ENCODE measurements at regions not wholly inside any gene's neighbourhood (a gene's known extent, or its start where the extent isn't known, plus 50 kb on each side); places are given as distances from the start of the nearest gene placed in this dataset.

DNA sequence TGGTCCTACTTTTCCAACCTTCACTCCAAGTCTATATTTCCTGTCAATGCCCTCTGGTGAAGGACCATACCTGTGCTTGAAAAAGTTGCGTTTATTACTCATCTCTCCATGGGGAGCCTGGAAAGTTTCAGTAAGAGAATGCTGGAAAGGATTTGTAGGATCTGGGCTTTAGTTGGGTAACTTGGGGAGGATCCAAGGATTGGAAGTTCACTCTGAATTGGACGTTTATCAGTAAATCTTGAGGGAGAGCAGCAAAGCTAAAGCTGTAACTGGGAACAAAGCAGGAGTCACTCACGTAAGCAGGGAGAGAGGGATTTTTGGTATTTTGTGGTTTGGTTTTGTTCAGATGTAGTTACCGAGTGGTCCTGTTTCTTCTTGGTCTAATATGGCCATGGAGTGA lies 51.4 kb upstream of the NPVF start:
- DNase-seq: no peak

DNA sequence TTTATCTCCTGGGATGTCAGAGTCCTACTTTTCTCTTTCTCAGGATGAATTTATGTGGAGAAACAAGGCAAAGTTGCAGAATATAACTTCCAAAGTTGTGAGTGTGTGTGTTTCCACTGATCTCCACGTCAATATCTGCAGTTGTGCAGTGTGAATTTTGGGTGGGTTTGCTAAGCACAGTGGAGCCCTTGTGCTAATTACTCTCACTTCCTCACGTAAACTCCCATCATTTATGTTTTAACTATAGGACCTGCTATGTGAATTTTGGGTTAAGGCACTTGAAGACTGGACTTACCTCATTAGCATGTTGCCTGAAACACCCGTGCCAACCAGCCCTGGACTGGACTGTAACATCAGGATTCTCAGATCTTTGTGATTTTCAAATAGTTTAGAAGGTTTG lies 51.9 kb upstream of the NPVF start:
- no peak for DNase-seq

DNA sequence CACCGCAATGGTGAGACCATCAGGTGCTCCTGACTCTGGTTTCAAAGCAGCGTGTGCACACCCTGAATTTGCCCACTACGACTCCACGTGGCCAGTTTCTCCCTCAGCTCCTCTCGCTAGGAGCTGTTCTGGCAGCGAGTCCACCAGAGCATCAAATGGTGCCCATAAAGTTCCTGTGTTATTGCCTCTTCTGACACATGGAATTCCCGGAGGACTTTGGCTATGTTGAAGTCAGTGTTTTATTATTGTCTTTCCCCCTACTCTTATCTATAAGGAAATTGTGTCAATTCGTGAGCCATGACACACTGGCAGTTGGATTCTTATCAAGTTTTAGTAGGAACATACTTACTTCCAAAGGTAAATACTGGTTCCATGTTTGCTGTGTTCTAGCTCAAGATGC lies 53.9 kb upstream of the NPVF start:
- DNase-seq: no peak

DNA sequence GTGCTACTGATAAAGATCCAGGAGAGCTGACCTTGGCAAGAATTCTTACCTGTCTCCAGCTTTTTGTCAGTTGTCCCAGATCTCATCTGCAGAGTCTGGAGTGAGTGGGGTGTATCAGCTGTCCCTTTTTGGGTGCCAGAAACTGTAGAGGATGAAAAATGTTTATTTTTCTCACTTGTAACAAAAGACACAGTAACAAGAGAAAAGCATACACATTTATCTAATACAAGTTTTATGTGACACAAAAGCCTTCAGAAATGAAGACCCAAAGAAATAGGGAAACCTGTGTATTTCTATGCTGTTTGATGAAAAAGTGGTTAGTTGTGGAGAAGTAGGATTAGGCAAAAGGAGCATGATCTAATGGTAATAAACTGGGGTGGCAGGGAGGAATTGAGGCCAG lies 58.5 kb upstream of the NPVF start:
- no peak for DNase-seq

DNA sequence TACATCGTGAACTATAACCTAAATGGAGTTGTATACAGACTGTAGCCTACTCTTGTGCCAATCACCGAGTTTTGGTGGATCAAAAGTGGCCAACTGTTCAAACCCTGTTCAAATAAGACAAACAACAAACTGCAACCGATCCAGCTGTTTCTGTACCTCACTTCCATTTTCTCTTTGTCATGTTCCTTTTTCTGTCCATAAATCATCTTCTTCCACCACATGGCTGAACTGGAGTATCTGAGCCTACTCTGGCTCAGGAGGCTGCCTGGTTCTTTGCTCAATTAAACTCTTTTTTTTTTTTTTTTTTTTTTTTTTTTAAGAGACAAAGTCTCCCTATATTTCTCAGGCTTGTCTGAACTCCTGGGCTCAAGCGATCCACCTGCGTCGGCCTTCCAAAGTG lies 59.0 kb upstream of the NPVF start:
- DNase-seq: no peak

DNA sequence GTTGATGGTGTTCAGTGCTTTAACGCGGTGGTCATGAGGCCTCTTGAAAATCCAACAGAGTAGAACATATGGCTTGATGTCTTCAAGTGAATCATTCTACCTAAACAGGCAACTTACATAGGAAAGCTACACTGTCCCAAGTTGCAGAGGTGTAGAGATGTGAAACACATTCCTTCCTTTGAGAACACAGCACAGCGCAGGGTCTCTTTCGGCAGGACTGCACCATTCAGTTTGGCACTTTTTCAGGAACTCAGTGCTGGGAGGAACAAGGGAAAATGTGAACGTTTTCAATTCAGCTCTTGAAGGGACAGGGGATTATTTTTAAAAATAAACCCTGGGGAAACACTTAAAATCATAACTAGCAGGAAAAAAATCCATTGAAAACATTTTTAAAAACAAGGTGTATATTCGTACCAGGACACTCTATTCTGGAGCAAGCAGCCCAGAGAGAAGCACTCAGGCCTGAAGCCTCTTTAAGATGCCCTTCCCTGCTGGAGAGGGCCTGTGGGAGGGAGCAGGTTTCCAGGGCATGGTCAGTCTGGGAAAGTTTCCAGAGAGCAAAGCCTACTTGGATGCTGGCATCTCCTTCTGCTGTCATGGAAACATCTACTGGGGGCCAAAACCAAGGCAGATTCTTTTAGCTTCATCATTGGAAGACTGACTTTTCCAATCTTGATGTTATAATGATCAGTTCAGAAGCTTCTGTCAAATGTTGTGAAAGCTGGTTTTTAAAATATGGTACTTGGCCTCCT lies 60.4 kb upstream of the NPVF start:
- DNase-seq: no peak

DNA sequence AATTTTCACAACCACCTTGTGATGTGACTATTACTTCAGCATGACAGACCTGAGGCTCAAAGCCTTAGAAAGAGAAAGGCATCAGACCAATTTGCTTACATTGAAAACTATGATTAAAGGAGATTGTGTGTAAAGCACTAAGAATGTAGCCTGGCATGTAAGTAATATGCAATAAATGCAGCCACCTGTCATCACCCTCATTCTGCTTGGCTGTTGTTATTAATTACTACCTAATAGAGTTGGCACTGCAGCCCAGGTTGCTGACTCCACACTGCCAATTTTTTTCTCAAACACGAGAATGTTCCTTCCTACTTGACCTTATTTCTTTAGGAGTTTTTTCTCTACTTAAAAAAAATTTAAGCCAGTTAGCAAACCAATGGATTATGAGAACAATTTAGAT lies 61.2 kb upstream of the NPVF start:
- DNase-seq: no peak

DNA sequence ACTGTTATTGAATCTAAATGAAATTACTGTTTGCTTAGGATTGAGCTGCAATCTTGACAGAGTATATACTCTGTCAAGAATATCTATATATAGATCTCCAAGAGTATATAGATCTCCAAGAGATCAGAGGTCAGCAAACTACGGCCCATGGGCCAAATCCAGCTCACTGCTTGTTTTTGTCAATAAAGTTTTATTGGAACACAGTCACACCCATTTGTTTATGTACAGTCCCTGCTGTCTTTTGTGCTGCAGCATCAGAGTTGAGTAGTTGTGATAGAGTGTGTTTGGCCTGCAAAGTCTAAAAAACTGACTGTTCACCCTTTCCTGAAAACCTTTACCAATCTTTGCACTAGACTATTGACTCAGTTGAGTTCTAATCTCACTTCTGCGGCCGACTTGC lies 66.3 kb upstream of the NPVF start:
- no peak for DNase-seq

DNA sequence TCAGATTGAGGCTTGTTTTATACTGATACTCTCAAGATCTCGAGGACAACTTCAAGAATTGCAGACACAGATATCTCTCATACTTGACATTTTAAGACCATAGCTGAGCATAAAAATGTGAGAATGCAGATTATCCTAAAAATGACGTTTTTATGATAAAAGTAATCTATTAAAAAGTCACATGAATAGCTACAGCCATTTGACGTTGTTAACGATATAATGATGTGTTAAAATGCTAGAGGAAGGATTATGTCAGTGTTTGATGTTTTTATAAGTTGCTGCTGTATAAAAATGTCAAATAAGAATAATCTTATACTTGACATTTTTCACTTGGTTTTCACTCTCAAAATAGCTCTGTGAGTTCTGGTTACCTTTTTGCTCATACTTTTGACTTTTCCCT lies 67.1 kb upstream of the NPVF start:
- DNase-seq: no peak

DNA sequence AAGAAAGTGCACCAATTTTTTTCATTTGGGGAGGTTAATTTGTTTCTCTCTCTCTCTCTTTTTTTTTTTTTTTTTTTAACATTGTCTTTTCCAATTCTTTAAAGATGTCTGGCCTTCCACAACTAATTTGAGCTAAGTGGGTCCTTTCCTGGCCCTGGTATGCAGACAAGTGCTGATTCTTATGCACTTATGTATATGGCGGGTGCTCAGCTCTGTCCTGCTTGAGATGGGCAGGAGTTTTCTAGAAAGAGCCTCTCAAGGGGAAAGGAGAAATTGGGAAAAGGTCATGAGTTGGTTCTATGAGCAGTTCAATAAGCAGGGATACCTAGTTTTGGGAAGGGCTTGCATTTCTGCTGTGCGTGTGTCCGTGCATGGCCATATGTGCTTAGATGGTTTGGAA lies 67.8 kb upstream of the NPVF start:
- DNase-seq: no peak

DNA sequence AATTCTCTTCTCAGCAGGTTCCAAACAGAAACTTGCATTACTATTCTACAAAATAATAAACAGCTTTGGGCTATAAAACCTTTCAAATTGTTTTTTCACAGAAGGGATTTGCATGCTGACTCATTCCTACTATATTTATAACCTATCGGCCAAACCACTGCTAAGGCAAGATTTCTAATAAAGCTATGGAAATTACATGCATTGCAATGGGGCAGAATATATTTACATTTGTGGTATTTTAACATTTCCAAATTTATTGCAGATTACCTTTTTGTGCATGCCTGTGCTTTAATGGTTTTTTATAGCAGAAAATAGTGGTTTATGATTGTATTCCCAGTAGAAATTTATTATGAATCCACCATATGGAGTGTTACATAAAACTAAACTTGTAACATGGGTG lies 69.0 kb upstream of the NPVF start:
- DNase-seq: no peak

DNA sequence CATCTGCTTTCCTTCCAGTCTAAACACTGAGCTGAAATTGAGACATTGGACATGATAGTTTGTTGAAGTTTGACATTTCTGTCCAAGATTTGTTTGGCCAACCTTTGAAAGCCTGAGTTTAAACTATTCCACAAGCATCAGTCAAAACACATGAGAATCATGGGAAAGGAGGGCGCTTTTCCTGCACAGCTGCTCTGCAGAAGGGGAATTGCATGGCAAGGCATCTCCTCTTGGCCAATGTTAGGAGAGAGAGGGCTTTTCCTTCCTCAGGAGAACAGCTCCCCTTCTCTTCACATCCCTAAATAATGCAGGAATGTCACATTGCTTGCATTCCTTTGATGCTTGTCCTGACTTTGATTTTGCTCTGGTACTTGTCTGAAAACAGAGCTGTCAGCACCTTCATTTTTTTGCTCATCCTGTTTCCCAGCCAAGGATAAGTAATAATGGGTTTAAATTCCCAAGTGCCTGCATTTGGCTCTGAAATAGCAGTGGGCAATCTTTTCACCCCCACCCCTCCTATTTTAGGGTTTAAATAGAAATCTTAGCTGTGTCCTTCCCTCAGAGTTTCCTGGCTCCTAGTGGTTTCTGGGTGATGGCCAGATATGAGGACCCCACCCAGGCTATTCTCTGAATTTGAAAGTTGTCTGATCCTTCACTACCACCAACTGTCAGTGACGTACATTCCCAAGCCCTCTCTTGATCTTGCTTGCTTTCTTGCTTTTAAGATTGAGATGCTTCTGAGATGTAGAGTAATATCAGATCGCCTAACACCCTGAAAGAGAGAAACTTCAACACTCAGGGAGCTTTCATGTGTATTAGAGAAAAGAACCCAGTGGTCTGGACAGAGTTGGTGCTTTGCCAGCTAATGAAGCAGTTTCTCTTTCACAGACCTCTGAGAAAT lies 75.2 kb upstream of the NPVF start:
- no peak for DNase-seq

DNA sequence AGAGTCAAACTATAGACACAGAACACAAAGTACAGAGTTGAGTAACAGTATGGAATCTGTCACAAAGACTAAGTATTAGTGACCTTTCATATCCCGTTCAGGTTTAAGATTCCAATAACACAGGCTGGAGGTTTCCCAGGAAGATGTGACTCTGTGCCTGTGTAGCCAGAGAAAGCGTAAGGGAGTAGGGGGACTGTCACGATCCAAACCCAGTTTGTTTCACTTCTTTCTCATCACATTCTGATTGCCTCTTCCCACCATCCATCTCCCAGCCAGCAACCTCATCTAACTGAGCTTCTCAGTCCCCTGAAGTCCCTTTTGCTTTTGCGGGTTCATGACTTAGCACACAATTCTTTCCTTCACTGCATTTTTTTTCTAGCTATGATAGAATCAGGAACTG lies 76.4 kb upstream of the NPVF start:
- no peak for DNase-seq

DNA sequence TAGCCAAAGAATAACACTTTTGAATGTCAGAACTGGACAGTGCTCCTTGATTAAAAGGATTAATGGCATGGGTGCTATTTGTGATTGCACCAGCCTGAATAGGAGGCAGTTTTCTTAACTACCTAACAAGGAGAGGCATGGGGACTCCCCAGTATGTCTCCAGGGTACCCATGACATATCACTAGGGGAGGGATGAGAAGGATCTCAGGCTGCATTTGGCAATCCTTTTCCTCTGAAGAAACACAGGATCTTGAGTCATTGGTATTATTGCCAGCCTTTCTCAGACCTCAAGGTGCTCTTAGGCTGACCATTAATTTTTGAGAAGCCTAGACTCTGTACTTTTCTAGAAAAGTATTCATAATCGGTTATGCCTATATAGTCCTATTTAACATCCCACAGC lies 77.5 kb upstream of the NPVF start:
- no peak for DNase-seq

DNA sequence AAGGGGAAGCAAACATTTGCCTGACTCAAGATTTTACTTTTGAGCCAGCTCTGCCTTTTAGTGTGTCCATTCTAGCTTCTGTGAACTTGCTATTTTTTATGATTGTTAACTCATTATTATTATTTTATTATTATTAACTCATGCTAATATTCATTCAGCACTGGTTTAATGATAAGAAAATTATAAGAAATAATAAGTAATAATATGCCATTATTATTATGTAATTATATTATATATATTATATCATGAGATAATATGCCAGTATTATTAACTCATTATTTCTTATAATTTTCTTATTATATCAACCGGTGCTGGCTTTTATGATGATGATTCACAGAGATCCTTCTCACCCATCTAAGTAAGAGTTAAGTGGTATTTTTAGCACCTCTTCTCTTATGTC lies 79.3 kb upstream of the NPVF start:
- no peak for DNase-seq

DNA sequence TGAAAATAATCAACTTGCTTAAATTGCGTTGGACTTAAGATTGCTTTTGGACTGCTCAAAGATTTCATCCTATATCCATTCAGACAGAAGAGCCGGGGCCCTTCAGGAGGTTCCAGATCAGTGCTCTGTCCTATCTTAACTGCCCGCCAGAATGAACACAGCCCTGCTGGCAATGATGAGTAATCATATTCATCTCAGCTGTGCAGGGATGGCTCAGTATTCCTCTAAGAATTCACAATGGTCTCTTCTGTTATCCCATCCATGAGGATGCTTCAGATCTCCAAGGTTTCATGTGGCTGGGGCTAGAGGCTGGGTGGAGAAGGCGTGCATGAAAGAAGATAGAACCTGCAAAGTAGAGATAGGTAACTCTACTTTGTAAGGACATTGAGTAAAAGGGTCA lies 80.0 kb upstream of the NPVF start:
- DNase-seq: no peak

DNA sequence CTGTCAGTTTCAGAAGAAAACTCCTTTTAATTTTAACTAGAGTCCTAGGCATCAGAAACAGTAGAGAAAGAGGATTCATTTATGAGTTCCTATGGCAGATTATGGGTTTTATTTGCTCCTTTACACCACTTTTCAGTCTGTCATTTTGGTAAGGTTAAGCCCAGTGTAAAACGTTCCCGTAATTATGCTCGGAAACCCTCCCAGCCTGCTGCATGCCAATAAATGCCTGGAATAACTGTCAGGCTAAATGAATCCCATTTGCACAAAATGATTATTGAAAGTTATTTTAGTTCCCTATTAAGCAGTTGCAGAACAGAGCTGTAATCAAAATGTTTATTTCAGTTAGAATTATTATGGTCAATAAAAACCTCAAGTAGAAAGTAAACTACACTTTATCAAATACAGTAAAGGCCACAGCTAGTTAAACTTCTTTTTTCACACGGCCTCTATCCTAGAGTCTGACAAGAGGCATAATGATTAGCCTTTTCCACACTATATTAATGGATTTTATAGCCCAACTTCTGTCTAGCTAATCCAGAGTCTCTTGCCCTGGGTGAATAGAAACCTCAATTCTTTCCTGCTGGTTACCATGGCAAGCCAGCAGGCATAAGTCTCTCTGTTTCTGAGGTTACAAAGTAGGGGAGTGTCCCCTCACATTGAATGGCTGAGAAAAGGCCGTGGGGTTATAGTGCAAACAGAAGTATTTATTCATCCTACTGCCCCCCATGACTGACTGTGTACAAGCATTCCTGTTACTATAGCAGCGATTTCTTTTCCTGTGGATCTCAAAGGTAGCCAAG lies 80.8 kb upstream of the NPVF start:
- no peak for DNase-seq

DNA sequence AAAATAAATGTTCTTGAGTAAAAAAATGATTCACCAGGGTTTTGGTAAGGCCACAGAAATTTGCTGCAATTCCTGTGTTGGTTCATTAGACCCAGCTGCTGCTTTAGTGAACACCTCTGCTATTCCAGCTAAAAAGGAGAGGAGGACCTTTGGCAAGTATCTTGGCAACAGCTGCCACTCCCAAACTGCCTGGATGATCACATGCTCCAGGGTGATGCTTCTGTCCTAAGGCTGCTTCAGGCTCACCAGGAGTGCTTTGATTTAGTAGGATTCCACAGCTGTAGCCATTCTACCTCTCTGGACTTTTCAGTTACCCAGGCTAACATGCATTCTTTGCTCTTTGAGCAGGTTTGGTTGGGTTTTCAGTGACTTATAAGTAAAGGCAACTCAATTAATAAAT lies 82.6 kb upstream of the NPVF start:
- DNase-seq: no peak

DNA sequence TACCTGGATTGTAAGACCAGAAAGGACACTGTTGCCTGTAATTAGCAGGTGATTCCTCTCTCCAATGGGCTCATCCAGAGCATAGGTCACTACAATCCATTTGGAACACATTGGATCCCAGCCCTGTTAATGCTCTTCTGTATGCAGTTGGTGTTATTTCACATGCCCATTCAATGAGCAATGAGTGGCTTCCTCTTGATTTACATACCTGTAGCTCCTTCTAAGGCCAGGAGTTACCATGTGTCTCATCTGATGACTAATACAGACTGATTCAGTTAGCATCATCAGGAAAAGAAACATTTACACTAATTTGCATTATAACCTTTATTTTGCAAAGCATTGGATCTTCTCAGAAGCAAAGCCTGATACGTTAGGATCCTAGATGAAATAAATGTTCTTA lies 83.1 kb upstream of the NPVF start:
- DNase-seq: no peak

DNA sequence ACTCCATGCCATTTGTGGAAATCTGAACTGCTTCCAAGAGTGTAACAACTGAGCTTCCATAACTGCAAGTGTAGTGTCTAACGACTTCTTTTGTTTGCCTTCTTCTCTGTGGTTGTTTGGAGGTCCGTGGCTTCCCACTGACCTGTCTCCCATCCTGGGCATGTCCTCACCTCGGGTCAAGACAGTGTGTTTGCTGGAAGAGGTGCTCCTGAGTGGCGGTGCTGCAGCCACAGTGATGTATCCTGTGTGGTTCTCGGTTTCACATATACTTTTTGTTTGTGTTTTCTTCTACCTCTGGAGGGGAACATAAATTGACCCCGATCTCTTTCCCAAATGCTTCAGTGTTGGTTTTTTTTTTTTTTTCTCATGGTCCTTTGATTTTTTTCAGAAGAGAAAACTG lies 84.7 kb upstream of the NPVF start:
- no peak for DNase-seq

DNA sequence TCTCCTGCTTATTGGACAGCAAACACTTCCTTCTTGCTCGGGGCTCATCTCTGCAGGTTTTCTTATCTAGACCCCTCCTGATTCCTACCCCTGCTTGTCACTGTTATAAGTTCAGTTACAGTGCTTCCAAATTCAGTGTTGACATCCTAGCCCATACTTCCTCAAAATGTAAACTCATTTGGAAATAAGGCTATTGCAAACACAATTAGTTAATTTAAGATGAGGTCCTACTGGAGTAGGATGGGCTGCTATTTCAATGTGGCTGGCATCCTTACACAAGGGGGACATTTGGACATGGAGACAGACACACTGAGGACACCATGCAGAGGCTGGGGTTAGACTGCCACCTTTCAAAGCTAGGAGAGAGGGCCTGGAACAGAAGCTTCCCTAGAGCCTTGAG lies 85.2 kb upstream of the NPVF start:
- no peak for DNase-seq

DNA sequence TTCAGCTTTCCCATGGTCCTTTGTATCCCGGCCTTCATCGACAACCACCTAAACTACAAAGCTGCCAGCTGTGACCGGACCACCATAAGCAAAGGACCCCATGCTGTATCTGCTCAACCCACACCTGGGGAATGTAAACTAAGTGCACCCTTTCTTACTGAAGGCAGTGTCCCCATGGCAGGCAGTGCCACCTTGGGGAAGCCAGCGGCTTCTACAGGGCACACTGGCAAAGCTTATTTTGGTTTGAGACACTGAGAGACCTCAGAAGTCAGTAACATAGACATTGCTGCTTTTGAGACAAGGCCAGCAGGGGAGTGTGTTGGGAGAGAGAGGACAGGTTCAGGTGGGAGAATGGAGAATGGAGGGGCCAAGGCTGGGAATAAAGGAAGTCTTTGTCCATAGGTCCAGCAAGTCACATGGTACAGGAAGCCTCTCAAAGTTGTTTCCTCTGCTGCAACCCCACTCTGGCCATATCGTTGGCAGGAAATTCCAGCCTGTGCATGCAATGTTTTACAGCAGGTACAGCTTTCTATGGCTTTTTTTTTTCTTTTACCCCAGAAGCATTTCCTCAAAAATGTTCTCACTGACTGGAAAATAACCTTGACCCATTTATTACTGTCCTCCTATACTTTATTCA lies 85.9 kb upstream of the NPVF start:
- no peak for DNase-seq

DNA sequence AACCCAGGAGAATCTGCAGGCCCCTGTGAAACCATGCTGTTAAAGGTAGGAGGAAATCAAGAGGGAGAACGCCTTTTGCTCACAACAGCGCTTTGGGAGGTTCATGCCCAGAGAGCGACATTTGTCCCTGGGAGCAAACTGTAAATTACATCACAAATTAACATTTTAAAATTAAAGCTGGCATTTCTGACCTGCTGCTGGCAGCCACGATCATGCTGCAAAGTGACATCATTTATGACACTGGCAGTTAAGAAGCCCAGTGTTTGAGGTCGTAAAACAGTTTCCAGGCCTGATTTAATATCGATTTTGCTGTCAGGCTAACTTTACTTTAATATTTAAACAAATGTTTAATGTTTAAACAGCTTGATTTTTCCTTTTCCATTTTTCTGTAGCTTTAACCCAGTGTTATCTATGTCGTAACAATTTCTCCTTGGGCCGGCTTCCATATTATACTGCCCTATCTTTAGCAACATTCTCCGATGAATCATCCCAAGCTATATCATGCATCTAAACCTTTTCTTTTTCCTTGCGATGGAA lies 86.5 kb upstream of the NPVF start:
- DNase-seq: no peak
